SHP77 treated with DMSO at 0.1 percent for 48 hours (cell line): ENCODE measurements at regions not wholly inside any gene's neighbourhood (a gene's known extent, or its start where the extent isn't known, plus 50 kb on each side); places are given as distances from the start of the nearest gene placed in this dataset.

Experiments used
- DNase-seq: peaks from one replicate; lab custom pipeline; 2025; lab: John Stamatoyannopoulos, UW

GRCh38 chr7:67553378-67553777 is 556.7 kb downstream of the TYW1 start:
- DNase-seq, result no peak

GRCh38 chr7:67554986-67555385 is 558.4 kb downstream of the TYW1 start:
- no peak for DNase-seq

- DNase-seq, result no peak
Measured at GRCh38 chr7:67564959-67565358, 568.3 kb downstream of the TYW1 start.

- no peak for DNase-seq
Measured at GRCh38 chr7:67566101-67566500, 569.5 kb downstream of the TYW1 start.

- no peak for DNase-seq
Measured at GRCh38 chr7:67571026-67571545, 574.5 kb downstream of the TYW1 start.

DNA sequence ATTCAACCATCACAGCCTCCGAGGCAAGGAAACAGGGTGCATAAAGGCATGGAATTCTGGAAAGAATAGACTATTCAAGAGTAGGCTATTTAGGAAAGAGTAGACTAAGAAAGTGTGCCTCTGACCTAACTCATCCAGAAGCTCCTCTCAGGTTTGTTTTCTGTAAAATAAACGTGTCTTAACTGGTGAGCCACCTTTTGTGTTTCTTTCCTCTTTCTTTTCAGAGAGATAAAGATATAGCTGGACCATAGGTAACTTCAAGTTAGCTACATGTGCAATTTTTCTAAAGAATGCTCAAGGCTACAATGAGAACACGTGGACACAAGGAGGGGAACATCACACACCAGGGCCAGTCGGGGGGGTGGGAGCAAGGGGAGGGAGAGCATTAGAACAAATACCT is 577.0 kb downstream of the TYW1 start:
- DNase-seq, result no peak

- no peak for DNase-seq
Measured at GRCh38 chr7:67588631-67589030, 592.0 kb downstream of the TYW1 start.

GRCh38 chr7:67589183-67589582 is 592.5 kb downstream of the TYW1 start:
- no peak for DNase-seq

GRCh38 chr7:67590649-67591048 is 594.0 kb downstream of the TYW1 start:
- no peak for DNase-seq

- no peak for DNase-seq
Measured at GRCh38 chr7:67593794-67594193, 597.2 kb downstream of the TYW1 start.

DNA sequence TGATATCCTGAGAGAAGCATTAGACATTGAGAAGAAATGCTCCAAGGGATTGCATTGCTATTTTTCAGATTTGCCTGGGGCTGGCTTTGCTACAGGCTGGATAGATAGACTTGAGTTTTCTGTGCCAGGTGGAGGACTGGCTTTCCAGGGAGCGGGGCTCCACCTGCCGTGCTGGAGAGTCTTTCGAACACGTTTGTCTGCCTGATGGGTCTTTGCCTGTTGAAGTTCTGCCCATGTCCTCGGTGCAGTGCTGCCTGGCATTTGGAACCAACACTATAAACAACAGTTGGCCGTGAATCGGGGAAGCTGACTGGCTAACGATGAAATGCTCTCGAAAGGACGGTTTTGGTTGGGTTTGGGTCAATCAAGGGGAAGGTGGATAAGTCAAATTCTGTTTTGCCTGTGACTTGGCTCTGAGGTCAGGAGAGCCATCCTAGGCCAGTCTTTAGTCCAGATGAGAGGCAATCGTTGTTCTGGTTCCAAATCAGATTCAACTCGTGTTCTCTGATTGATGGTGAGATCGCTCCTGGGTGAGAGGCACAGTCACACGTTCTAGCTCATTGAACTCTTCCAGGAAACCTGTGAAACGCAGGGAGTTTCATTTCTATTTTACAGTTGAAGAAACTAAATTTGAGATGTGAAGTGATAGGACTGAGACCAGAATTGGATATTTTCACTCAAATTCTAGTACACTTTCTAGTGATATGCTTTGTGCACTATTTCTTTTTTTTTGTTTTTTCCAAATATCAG is 599.0 kb downstream of the TYW1 start:
- DNase-seq, result no peak

GRCh38 chr7:67597161-67597560 is 600.5 kb downstream of the TYW1 start:
- no peak for DNase-seq

GRCh38 chr7:67598469-67598868 is 601.8 kb downstream of the TYW1 start:
- no peak for DNase-seq

DNA sequence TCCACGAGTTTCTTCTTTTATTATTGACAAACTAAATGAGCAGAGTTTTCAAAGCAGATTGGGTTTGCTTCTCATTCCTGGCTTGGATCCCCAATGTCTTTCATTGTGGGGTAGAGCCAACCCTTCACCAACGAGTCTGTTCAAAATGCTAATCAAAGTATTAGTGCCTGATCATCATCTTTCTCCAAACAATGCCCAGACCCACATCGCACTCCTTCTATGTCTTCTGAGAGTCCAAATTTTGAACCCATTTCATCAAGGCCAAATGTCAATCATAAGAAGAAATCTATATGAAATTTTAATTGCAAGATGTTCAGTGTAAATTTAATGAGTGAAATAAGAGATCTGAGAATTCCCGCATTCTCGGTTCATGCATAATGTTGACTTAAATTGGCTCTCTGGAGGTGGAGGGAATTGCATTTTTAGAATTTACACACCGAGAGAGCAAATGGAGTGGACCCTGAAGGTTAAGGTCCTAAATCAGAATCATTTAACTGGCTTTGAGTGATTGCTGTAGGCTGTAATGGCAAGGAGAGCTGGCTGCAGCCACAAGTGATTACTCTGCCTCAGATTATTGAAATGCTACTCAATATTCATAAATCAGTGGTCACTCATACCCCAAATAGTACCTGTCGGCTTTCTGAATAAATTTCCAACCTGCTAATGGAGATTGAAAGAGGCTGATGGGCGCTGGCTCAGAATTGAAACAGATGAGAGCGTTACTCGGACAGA is 602.9 kb downstream of the TYW1 start:
- DNase-seq, result no peak

GRCh38 chr7:67602246-67602887 is 605.7 kb downstream of the TYW1 start:
- no peak for DNase-seq

DNA sequence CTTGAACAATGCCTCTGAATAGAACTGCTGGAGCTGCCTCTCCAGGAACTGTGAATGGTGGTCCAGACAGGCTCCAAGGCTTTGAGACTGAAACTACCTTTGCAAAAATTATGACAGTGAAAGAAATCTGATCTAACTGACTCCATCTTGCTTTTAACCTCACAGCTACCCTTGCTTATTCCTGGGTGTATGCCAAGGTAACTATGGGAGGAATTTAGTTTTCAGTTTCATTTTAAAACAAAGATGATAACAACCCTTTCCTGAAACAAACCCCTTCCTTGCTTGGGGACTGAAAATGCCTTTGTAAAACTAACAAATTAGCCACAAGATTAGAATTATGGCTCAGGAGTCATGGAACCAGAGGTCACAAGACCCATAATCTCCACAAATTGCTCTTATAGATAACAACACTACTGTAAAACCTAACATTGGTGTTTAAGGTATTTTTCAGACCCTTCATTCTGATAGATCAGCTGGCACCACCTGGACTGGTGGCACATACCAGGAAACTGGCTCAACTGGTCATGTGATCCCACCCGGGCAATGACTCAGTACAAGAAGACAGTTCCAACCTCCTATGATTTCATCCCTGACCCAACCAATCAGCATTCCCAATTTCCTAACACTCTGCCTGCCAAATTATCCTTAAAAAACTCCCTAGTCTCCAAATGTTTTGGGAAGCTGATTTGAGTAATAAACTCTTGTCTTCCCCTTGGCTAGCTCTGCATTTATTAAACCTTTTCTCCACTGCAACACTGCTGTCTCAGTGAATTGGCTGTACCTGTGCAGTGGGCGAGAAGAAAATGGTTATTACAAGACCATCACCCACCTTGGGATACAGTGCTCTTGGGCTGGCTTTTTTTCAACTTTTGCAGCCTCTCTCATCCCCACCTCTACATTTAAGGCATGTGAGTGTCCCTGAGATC is 608.1 kb downstream of the TYW1 start:
- no peak for DNase-seq

DNA sequence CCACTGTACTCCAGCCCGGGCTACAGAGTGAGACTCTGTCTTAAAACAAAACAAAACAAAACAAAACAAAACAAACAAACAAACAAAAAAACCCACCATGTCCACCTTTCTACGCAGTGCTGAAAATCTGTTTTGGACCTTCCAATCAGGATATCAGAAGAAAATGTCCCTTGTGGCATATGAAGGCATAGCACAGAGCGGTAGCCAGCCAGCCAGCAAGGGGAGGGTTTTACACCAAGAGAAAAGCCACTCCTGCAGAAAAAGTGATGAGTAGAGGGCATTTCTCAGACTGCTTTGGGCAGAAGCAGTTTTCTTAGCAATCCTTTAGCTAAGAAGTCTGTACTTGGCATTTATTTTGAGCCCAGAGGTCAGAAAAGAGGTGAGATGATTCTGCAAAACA is 612.2 kb downstream of the TYW1 start:
- DNase-seq, result no peak

DNA sequence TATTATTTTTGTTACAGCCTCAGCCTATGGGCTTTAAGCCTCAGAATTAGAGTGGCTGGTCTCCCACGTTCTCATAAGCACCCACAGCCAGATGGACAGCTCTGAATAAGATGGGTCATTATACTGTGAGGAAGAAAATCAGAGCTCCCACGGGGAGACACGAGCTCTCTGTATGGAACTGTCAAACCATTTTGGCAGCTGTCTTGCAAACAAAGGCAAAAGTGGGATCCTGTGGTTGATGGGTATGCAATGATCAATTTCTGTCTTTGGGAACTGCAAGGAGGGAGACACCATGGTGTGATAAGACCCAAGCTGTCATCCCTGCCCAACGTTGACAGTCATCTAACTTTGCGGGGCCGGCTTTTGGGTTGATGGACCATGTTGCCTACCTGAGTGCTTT is 614.3 kb downstream of the TYW1 start:
- DNase-seq, result no peak

GRCh38 chr7:67614843-67615242 is 618.2 kb downstream of the TYW1 start:
- no peak for DNase-seq

DNA sequence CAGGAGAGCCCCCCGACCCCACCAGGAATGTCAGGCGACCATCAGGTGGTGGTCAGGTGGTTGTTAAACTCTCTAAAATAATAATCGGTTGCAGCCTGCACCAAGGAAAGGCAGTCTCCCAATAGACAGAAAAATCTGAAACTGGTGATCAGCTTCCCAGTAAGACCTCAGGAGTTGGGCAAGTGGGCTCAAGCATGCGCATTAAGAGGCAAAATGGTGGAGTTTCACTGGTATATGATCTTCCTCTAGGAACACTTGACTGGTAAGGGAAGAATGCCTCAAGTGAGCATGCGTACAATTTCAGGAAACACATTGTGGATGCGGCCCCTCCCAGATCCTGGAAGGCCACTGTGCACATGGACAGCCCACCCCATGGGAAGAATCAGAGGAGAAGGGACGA is 619.9 kb downstream of the TYW1 start:
- no peak for DNase-seq

DNA sequence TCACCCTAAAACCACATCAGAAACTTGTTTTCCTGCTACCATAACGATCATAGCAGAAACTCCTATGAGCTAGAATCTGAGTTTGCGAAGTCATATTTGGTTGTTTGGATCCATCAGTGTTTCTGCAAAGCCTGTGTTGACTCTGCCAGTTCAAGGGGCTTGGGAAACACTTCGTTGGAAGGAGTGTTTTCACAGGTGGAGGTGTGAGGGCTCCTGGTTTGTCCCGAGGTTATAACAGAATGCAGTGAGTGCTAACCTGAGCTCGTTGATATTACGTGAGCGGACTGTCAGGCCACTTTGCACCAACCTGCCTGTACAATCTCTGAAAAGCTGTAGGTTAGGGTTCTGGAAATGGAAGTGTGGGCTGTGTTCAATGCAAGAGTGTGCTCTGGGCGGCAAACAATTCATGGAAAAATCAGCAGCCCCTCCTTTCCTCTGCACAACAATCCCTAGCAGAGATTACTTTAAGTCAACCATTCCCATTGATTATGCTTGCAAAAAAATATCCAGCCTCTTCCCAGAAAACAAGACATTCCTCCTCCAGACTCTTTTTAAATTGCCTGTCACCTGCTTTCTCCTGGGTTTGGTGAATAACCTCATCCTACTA is 622.0 kb downstream of the TYW1 start:
- no peak for DNase-seq
